GM21576 (cell line): ENCODE measurements at regions not wholly inside any gene's neighbourhood (a gene's known extent, or its start where the extent isn't known, plus 50 kb on each side); places are given as distances from the start of the nearest gene placed in this dataset.

Experiments
- ATAC-seq: cut with Tn5 transposase; IDR thresholded peaks from one replicate; pipeline ENCODE4 v1.9.1; 2021; ENCODE audit warnings: mild to moderate bottlenecking, moderate library complexity; ENCODE audit not compliant: unreplicated experiment

DNA sequence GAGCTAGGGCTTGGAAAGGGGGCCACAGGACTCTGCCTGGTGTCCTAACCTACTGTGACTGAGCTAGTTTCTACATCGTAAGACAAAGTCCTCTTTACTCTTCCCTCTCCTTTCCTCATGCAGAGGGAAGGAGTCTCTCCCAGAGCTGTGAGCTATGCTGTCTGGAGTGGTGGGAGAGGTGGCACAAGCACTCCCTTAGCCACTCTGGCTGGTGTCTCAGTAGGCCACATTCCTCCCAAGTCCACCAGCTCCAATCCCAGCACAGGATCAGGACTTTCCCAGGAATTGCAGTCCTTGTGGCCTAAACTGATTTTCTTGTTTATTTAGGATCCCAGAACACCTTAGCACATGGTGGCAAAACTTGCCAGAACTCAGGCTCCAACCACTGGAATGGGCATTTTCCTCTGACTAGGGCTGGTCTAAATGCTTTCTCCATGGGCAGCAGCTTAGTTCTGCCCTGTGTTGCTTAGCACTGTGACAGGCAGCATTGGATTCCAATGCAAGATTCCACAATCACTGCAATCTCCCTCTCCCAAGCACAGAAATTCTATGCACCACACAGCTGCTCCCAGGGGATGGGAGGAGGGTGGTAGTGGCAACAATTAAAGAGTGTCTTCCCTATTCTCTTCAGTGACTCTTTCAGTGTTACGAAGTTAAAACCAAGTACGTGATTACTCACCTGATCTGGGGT lies 733.3 kb downstream of the HACE1 start:
- no peak for ATAC-seq

DNA sequence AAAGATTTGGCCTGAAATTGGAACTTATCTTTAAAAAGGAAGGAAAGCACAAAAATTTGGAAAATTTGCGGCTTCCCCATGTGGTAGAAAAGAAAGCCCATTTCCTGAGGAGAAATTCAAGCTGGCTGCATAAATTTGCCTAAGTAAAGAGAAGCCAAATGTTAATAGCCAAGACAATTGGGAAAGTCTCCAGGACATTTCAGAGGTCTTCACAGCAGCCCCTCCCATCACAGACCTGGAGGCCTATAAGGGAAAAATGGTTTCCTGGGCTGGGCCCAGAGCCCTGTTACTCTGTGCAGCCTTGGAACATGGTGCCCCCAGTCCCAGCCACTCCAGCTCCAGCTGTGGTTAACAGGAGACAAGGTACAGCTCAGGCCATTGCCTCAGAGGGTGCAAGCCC lies 736.5 kb downstream of the HACE1 start:
- ATAC-seq: no peak

DNA sequence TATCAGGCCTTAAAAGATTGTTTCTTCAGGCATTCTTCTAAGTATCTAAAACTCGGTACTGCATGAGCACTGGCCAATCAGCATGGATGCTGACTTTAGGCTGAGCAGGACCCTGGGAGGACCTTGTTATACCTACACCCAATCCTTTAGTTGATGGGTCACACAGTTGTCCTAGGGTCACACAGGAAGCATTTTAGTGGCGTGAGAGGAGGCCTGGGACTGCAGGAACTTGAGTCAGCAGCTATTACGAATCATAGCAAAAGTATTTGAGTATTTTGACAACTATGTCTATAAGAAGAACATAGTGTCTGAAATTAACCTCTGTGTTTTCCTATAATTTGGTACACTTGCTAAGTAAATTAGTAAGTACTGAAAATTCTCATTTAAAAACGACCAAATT lies 741.4 kb downstream of the HACE1 start:
- no peak for ATAC-seq

DNA sequence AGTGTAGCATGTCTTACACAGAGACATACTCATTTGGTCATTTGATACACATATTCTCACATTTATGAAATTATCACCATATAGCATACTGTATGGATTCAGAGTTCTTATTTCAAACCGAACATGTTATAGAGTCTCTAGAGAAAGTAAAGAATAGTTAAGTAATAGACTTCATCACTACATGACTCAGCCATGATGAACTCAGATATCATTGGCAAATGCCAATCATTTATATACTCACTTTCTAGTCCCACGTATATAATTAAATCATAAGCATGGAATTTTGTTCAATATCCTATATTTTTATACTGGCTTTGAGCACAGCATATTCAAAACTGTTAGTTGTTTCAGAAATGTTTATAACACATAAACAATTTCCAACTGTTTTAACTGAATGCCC lies 749.9 kb downstream of the HACE1 start:
- ATAC-seq: no peak

DNA sequence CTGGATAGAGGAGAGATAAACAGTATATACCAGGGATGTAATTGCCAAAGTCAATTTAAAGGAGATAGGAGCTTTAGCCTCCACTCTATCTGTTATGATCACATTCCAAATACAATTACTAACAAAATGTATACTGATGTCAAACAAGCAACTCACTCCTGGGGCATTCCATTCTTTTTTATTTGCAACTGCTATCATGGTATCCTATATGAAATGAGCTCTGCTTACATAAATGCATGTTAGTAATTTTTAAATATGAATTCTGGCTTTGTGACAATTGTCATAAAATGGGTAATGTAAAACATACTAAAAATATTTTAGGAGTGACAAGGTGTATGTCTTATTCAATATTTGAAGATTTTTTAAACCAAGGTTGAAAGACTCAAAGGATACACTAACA lies 751.1 kb downstream of the HACE1 start:
- ATAC-seq: no peak

DNA sequence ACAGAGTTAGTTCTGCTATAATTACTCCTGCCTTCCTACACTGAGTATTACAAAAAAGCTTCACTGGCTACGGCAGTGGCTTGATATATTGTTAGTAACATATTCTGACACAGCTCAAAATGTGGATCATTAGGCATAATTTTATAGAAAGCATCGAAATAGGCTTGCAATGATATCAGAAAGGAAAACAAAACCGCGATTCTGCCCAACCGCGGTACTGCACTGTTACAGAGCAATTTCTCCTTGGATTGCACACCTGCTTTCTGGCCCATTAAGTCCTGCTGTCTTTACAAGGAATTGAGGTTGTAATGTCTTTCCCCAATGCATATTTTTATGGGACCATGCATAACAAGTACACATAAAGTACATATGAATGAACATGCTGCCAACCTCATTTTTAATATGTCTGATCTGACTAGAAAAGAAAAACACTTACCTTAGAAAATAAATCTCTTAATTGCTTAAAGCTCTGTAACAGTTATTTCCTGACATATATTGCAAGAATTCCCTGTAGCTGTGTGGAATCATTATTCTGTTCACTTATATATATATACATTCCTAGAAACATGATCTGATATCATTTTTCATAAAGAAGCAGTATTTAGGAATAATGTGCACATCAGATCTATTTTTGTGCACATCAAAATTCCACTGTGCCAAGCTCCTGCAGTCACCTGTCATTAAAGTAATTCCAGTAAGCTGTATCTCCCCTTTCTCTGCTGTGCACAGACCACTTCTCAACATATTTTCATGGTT lies 763.9 kb downstream of the HACE1 start:
- no peak for ATAC-seq

DNA sequence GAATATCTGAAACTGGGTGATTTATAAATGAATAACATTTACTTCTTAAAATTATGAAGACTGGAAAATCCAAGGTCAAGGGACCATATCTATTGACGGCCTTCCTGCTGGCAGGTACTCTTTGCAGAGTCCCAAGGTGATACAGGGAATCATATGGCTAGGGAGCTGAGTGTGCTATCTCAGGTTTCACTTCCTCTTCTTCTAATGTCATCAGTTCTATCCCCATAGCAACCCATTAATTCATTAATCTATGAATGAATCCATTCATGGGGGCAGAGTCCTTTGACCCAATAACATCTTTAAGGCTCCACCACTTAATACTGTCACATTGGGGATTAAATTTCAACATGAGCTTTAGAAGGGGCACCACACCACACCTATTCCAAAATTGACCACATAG lies 772.0 kb downstream of the HACE1 start:
- no peak for ATAC-seq

DNA sequence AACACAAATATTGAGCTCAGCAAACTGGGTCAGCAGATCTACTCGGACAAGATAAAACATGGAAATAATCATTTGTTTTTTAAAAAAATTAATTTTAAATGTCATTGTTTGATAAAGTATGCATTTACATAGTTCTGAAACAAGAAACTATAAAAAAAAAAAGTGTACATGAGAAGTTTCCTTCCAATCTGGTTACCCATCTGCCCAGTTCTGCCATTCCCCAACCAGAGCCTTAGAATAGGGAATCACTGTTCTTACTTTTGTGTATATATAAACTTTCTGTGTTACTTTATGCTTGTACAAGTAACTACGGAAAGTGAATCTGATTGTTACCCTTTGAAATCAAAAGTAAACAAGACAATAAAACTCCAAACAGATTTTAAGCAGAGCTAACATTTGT lies 791.4 kb downstream of the HACE1 start:
- no peak for ATAC-seq

DNA sequence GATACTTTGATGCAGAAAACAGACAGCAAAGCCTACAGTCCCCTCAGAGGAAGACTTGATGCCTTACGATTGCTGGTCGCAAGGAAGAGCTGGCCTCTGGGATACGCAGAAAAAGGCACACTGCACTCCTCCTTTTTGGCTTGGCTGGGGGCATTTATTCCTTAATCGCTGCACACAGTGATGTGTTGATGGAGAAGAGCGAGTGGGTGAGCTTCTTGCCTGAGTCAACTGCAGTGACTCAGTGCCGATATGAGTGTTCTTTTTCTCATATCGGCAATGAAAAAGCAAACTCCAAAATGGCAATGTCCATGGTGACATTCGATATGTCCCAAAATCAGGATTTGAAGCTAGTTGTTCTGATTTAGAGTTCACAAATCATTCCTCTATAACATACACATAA lies 794.8 kb downstream of the HACE1 start:
- no peak for ATAC-seq

DNA sequence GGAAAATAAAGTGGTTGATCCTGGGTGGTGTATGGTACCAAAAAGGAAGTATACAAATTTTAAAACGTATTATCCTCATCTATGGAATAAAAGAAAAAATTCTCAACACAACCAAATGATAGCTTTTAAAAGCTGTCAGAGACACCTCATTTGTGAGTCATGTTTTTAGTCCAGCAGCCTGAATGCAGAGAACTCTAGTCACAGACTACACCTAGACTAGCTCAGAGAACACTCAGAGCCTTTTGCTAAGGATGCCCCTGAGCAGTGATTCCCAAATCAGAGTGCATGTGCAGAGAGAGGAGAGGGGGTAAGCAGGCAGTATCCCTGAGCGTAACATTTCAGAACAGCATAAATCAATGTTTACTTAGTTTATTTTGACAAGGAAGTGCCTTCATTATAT lies 809.3 kb downstream of the HACE1 start:
- ATAC-seq: no peak

DNA sequence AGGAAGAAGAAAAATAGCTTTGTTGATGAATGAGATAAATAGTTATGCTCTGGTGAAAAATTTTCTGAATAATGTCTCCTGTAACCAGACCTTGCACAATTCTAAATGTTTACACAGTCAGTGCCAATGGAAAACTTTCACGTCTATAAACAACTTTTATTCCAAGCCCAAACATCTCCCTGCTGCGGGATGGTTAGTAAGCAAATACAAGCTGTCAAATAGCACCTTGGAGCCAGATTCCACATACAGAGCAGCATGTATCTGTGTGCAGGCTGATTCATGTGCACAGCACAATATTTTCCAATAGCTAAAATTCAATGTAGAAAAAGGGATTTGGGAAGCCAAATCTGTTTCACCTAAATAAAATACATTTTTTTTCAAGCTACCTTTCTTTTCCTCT lies 813.3 kb downstream of the HACE1 start:
- no peak for ATAC-seq

DNA sequence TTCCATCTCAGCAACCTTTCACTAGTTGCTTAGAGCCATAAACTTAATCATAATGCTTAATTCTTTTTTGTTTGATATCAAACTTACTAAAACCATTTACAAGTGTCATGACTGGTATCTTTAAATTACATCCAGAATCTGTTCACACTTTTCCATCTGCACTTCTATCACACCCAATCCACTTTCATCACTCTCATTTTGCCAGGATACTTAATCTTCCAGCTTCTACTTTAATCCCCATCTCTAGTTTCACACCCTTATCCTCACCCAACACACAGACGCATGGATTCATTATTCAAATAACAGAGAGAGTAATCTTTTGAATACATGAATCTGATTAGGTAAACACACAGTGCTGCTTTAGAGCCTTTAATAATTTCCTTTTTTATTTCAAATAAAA lies 828.4 kb downstream of the HACE1 start:
- no peak for ATAC-seq

DNA sequence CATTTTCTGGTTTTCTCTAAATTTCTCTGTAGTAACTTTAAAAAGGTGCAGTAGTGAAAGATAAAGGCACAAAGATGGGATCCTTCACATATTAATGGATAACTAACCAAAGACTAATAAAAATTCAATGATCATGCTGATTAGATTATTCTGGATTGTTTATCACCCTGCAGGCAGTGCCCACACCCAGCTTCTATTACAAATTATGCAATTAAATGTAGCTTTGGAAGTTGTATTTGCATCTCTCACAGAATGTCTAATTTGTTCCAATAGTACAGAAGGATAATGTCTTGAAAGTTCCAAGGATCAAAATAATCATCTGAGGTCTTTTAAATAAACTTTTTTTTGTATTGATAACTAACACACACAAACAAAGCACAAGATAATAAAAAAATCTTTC lies 837.6 kb downstream of the HACE1 start:
- ATAC-seq: no peak

DNA sequence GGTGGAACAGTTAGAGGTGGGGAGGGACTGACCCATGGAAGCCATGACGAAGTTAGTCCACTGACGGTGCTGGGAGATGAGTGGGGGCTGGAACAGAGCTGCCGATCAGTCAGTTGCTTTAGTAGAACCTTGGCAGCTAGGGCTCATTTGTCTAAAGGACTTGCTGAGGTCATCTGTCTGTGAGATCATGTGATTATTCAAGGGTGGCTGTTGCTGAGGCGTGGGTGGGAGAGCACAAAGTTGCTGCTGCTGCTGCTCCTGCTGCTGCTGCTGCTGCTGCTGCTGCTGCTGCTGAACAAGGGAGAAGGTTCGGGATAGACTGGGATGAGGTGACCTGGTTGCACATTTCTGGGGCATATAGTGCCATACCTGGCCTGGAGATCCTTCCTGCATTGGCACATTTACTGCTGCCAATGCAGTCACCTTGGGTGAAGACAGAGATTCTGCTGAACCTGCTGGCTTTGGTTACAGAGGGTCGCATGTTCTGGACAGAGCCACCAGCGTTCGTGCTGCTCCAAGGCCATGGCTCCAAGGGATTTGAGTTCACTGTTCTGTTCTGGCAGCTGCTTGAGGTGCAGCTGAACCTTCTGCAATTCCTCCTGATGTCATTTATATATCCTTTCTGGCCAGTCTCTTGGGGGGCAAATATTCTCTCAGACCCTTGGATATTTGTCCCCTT lies 840.5 kb downstream of the HACE1 start:
- ATAC-seq: no peak

DNA sequence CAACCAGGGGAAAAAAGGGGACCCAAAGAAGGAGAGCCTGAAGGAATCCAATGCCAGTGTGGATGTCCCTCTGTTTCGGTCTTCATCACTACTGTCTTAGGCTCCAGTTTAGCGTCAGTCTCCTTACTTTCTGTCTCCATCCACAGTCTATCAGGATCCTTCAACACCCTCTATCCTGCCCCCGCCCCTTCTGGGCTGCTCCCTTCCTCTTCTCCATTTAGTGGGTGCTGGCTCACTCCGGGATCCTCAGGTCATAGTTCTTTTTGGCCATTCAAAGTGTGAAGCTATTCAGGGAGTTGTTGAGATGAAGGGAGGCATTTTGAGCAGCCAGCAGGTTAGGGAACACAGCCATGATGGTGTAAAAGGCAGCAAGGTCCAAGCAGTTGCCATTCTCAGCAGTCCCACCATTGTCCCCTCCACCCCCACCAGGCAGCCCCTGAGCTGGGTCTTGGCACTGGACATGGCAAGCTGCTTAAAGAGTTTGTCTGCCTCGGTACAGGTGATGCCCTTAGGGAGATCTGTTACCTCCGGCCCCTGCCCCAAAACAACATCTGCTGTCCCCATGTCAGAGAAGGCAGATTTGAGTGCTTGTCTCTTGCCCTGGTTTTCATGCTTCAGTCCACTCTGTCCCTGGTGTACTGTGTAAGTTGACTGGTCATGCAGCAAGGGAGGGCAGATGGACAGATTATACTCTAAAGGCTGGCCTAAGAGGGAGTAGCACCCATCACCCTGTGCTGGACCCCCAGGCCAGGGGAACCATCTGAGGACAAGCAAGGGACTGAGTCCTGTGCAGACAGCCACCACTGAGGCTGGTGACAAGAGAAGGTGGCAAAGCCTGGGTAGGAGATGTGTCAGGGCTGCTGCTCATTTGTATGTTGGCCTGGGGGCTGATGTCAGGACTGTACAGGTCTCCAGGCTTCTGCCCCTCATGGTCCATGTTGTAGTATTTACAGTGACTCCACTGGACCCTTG lies 842.0 kb downstream of the HACE1 start:
- ATAC-seq: no peak

DNA sequence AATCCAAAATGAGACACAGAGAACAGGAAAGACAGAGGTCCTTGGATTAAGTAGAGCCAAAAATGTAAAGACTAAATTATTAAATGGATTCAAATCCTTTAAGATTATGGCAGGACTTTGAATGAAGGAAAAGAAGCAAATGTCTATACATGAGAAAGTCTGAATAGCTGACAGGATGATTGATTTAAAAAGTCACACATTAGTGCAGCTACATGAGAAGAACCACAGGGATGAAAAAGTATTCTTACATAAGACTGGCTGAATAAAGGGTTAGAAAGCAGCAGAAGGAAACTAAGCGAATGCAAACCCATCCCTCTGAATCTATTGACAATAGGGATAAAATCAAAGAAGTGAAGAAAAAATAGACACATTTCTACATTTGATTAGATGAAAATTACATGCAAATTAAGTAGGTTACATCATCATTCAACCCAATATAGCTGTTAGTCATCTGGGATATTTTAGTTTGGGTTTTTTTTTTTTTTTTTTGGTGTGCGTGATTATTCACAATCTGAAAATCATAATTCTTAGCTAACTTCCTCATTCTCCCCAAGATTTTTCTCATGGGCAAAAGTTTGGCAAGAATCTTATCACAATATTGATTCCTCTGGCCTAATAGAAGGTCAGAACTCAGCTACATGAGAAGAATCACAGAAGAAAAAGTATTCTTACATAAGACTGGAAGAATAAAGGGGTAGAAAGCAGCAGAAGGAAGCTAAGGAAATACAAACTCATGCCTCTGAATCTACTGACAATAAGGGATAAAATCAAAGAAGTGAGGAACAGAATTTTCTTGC lies 845.4 kb downstream of the HACE1 start:
- ATAC-seq: no peak

DNA sequence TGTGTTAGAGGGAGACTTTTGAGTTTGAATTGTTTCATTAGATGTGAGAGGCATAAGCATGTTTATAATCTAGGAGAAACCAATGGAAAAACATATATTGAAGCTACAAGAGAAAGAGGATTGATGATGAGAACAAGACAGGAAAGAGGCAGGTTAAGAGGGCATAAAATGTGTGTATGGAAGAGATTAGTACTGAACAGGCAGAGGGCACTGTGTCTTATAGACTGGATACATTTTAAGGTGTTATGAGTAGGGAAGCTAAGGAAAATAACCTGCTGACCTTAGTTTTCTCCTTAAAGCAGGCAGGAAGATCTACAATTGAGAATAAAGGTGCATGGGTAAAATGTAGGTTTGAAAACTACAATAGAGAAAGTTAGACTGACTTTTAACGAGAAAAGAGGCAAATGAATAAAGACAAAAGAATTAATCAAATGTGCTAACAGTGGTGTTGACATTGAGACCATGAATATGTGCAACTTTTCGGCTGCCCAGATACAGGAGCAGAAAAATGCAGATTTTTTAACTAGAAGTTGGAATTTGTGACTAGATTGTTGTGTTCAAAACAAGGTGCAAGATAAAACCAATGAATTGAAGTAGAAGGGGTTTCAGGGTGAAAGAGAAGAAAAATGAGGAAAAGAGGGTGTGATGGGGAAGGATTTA lies 846.3 kb downstream of the HACE1 start:
- ATAC-seq: no peak

DNA sequence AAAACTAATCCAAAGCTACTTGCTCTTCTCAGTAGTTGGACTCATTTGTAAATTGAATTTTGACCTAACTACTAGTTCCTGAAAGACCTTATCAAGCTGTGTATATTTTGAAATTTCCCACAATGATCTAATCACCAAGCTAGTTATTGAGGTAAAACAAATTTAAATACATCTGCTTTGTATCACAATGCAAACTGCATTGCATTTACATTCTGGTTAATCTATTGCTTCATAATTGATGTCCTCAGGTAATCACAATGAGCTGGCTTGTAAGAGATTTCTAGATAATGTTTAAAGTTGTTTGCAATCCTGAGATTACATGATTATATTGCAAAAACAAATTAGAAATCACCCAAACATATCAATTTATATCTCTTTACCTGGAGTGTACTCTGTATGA lies 848.8 kb downstream of the HACE1 start:
- no peak for ATAC-seq

DNA sequence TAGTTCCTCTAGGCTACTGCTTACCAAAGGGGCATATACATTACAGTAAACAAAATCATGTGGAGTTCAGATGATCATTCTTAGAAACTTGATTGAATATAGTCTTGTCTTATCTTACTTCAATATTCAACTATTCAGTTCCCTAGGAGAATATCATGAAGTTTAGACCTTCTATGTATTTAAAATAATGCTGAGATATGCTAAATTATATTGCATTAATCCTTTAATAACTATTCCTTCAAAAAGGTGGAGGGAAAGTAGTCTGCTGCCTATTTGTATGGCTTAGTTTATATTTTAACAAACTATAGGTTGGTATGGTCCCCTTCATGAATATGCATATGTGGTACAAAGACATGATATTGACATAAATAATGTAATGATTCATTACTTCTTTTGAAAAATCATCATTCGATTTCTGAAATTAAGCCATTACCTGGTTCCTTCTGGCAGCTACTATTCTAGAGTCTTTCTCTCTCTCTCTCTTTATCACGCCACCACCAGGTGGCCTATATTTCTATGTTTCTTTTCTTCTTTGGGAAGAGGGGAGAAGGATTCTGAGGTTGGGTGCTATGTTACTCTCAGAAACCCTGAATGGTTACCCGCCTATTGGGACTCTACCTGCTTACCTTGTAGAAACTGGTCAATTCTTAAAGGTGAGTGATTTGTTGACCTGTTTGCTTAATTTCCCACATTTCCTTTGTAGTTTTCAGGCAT lies 855.8 kb downstream of the HACE1 start:
- ATAC-seq: no peak
